Lower lobe of right lung (tissue), 2 donors: ENCODE measurements at regions not wholly inside any gene's neighbourhood (a gene's known extent, or its start where the extent isn't known, plus 50 kb on each side); places are given as distances from the start of the nearest gene placed in this dataset.

Experiments
- ATAC-seq, 2 donors: fragments of 200-7000 bp; cut with Tn5 transposase; one replicate each; pipeline ENCODE4 v1.9.1; 2020 to 2022; ENCODE audit warnings: mild to moderate bottlenecking in 2 of 2, moderate library complexity in 2 of 2
- DNase-seq: peaks from one replicate; pipeline ENCODE4 v3.0.0-alpha.2; 2020
- H3K27ac ChIP-seq: fragments of 200-600 bp; one replicate; pipeline ENCODE4 v1.8.0; 2022
- H3K27me3 ChIP-seq: fragments of 200-600 bp; one replicate; pipeline ENCODE4 v1.8.0; 2022; ENCODE audit warnings: low read depth
- H3K36me3 ChIP-seq: fragments of 200-600 bp; one replicate; pipeline ENCODE4 v1.8.0; 2022; ENCODE audit warnings: mild to moderate bottlenecking
- H3K4me1 ChIP-seq: fragments of 200-600 bp; one replicate; pipeline ENCODE4 v1.8.0; 2022
- H3K4me3 ChIP-seq: fragments of 200-600 bp; one replicate; pipeline ENCODE4 v1.8.0; 2022; ENCODE audit warnings: mild to moderate bottlenecking
- H3K9me3 ChIP-seq: fragments of 200-600 bp; one replicate; pipeline ENCODE4 v1.8.0; 2022
- CTCF ChIP-seq: fragments of 200-600 bp; IDR thresholded peaks from one replicate; pipeline ENCODE4 v1.8.0; 2022; ENCODE audit warnings: antibody characterized with exemption, mild to moderate bottlenecking
- intact Hi-C: fragments of 100-400 bp; cut with DNase I; formaldehyde crosslinking; loops from one replicate; pipeline ENCODE4 v1.11.0; 2022
- donor health status: DM: no; HTN: yes; CAD: no; lungs with severe emphysema.

- no peaks in the 10 kb centered on the region for H3K36me3 ChIP-seq
- intact Hi-C loops: no loop called here
- H3K27me3 ChIP-seq: no peaks in the 10 kb centered on the region
- H3K4me1 ChIP-seq: no peaks in the 10 kb centered on the region
- H3K27ac ChIP-seq: no peak overlapping the region
- no peak for TF ChIP-seq CTCF
- no peak overlapping the region for H3K4me3 ChIP-seq
- ATAC-seq: no peak
- no peak for DNase-seq
- H3K9me3 ChIP-seq: no peaks in the 10 kb centered on the region
Measured at GRCh38 chr10:1932692-1933094, 195.4 kb upstream of the ADARB2 start.

GRCh38 chr10:1928606-1929005 is 191.3 kb upstream of the ADARB2 start:
- intact Hi-C loops: no loop called here
- no peak for DNase-seq

GRCh38 chr10:1923998-1924397 is 186.7 kb upstream of the ADARB2 start:
- Histone ChIP-seq H3K36me3 (no peaks in the 10 kb centered on the region), H3K9me3 (no peaks in the 10 kb centered on the region), H3K27me3 (no peaks in the 10 kb centered on the region), H3K4me1 (no peaks in the 10 kb centered on the region), H3K4me3 (no peak overlapping the region), H3K27ac (no peak overlapping the region)
- TF ChIP-seq CTCF: no peak
- ATAC-seq: no peak
- intact Hi-C loops: no loop called here
- DNase-seq: no peak

More at GRCh38 chr10:1928606-1929005, 191.3 kb upstream of the ADARB2 start:
- ATAC-seq: no peak
- H3K36me3 ChIP-seq: no peaks in the 10 kb centered on the region
- TF ChIP-seq CTCF: no peak
- H3K27me3 ChIP-seq: no peaks in the 10 kb centered on the region
- H3K4me3 ChIP-seq: no peak overlapping the region
- H3K4me1 ChIP-seq: no peaks in the 10 kb centered on the region
- H3K9me3 ChIP-seq: no peaks in the 10 kb centered on the region
- H3K27ac ChIP-seq: no peak overlapping the region

- no peak for ATAC-seq
- DNase-seq: no peak
- intact Hi-C loops: no loop called here
Measured at GRCh38 chr10:1923586-1923985, 186.3 kb upstream of the ADARB2 start.

GRCh38 chr10:1920941-1921340 is 183.6 kb upstream of the ADARB2 start:
- no peaks in the 10 kb centered on the region for H3K9me3 ChIP-seq
- ATAC-seq: no peak
- H3K4me3 ChIP-seq: no peak overlapping the region
- no peaks in the 10 kb centered on the region for H3K36me3 ChIP-seq
- no peak for TF ChIP-seq CTCF
- no peaks in the 10 kb centered on the region for H3K4me1 ChIP-seq
- intact Hi-C loops: no loop called here
- DNase-seq: no peak
- no peaks in the 10 kb centered on the region for H3K27me3 ChIP-seq
- no peak overlapping the region for H3K27ac ChIP-seq

More at GRCh38 chr10:1923586-1923985, 186.3 kb upstream of the ADARB2 start:
- no peak for TF ChIP-seq CTCF
- no peaks in the 10 kb centered on the region for H3K36me3 ChIP-seq
- no peaks in the 10 kb centered on the region for H3K27me3 ChIP-seq
- H3K27ac ChIP-seq: no peak overlapping the region
- H3K4me1 ChIP-seq: no peaks in the 10 kb centered on the region
- H3K9me3 ChIP-seq: no peaks in the 10 kb centered on the region
- no peak overlapping the region for H3K4me3 ChIP-seq

- no peak for ATAC-seq
- H3K9me3 ChIP-seq: no peaks in the 10 kb centered on the region
- no peaks in the 10 kb centered on the region for H3K27me3 ChIP-seq
- no peaks in the 10 kb centered on the region for H3K36me3 ChIP-seq
- no peaks in the 10 kb centered on the region for H3K4me1 ChIP-seq
- intact Hi-C loops: no loop called here
- H3K4me3 ChIP-seq: no peak overlapping the region
- H3K27ac ChIP-seq: no peak overlapping the region
- TF ChIP-seq CTCF: no peak
- DNase-seq: no peak
Measured at GRCh38 chr10:1920127-1920526, 182.8 kb upstream of the ADARB2 start.
